Stimulated activated CD8-positive, alpha-beta memory T cell treated with anti-CD3 and anti-CD28 coated beads, Interleukin-2, amount 100 ng/mL, for 48 hours (primary cell): ENCODE measurements at regions not wholly inside any gene's neighbourhood (a gene's known extent, or its start where the extent isn't known, plus 50 kb on each side); places are given as distances from the start of the nearest gene placed in this dataset.

Source experiments
- DNase-seq, 2 donors: peaks; one replicate each; pipeline ENCODE4 v3.0.0-alpha.2; 2020; ENCODE audit warnings: low read depth in 2 of 2

GRCh38 chr5:54612711-54613110 lies 95.2 kb downstream of the SNX18 start:
- DNase-seq: no peak

DNA sequence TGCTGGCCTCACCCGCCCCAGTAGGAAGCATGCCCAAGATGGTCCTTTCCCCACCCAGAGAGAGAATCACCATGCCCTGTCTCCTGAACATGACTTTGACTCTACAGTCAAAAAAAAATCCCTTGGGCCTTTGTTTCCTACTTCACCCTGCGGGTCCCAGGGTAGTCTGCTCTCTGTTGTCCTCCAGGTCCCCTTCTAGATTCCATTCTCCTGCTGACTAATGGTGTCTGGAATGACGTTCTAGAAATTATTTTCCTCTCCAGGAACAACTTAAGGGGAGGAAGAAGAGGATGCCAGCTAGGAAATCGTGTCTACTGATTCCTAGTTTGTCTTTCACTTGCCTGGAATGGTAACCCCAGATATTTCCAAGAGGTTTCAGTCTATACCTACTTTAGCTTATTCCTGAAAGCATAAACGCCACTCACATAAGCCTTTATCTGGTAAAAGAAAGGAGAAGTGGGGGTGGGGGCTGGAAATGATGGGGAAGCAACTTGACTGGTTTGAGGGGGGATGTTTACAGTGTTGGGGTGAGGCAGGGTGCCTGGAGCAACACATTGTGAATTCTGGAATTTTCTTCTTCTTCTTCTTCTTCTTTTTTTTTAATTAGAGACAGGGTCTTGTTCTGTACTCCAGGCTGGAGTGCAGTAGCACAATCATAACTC lies 93.9 kb downstream of the SNX18 start:
- no peak for DNase-seq

GRCh38 chr5:54610197-54610944 lies 92.8 kb downstream of the SNX18 start:
- peak in 1 of 2 donors; percentile 1 for DNase-seq

GRCh38 chr5:54608423-54609085 lies 91.0 kb downstream of the SNX18 start:
- no peak for DNase-seq

GRCh38 chr5:54607006-54607405 lies 89.4 kb downstream of the SNX18 start:
- no peak for DNase-seq

DNA sequence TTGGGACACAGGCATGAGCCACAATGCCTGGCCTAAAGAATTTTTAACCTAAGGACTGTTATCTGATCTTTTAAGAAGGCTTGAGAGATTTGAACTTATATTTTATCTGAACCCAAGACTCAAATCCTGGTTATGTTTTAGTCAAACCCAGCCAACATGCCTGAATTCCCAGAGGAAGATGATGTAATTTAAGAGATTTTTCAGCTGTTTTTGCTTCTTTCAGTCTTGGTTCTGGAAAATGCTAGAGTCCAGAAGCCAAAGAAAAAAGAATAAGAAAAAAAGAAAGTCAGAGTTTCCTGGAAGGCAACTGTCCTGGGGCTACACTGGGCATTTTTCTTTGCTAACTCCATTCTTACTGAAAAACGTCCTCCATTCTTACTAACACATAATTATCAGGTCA lies 85.8 kb downstream of the SNX18 start:
- DNase-seq: no peak

GRCh38 chr5:54602475-54602874 lies 84.9 kb downstream of the SNX18 start:
- DNase-seq: no peak

DNA sequence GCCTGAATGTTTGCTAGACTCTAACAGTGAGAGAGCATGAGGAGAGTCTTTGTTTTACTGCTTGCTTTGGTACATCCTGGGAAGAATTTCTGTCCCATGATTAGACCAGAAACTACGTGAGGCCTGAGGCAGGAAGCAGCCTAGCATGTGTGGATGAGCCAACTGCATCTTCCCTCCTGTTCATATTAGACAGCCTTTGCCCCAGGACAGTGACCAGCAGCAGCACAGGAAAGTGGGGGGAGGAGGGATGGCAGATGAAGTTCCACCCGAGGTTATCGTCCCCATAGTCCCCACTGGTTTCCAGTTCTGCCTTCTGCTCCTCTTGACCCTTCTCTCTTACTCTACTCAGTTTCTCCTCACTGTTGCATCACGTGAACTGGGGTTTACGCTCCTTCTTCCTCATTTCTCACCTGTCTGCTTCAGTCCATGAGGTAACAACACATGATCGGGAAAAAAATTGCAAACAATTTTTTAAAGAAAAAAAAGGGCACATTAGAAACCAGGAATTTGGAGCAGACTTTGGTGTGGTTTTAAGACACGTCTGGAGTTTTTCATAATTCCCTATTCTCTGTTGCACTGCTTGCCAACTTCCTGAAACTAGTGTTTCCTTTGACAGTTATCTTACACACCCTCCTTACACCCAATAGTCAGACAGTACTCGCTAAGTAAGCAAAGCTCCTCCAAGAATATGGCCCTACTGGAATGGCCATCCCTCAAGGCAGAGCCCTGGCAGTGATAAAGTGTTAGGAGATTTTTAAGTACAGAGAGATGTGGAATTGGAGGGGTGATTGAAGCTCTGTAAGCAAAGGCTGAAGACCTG lies 84.1 kb downstream of the SNX18 start:
- DNase-seq: no peak
